HEK293 (cell line): ENCODE measurements at regions not wholly inside any gene's neighbourhood (a gene's known extent, or its start where the extent isn't known, plus 50 kb on each side); places are given as distances from the start of the nearest gene placed in this dataset.

Source experiments
- CTCF ChIA-PET: fragments of 350-600 bp; formaldehyde crosslinking; extraction: SDS; loops from one replicate; lab custom pipeline; 2021; ENCODE audit warnings: antibody characterized with exemption; lab: Yijun Ruan, JAX
- POLR2A ChIA-PET: fragments of 300-600 bp; formaldehyde crosslinking; extraction: SDS; loops from one replicate; lab custom pipeline; 2020; ENCODE audit warnings: antibody characterized with exemption, inconsistent platforms; lab: Yijun Ruan, JAX
- H3K27ac ChIP-seq: fragments of 200-500 bp; sonication (Bioruptor generic); 2 replicates; pipeline ENCODE4 v1.5.1; 2014; ENCODE audit warnings: low read depth, low read length, control low read depth, inconsistent platforms; ENCODE audit errors: extremely low read depth
- H3K36me3 ChIP-seq, 2 experiments: fragments of 200-500 bp in 1 of 2; sonication (Bioruptor generic) in 1 of 2; 1 replicate in 1 of 2; 2 replicates in 1 of 2; pipeline ENCODE4 v1.5.1; 2014 to 2017; ENCODE audit warnings: inconsistent platforms in 2 of 2, low read length in 2 of 2; ENCODE audit not compliant: control insufficient read depth in 2 of 2, insufficient read depth in 1 of 2
- H3K4me1 ChIP-seq: fragments of 200-500 bp; sonication (Bioruptor generic); 2 replicates; pipeline ENCODE4 v1.5.1; 2014; ENCODE audit warnings: mild to moderate bottlenecking, low read length, inconsistent platforms; ENCODE audit not compliant: control insufficient read depth, insufficient read depth
- H3K4me3 ChIP-seq: 2 replicates; pipeline ENCODE4 v1.5.1; 2011; ENCODE audit warnings: low read depth, mild to moderate bottlenecking, control low read depth, low read length, moderate library complexity
- H3K9me3 ChIP-seq: fragments of 200-500 bp; sonication (Bioruptor generic); 2 replicates; pipeline ENCODE4 v1.5.1; 2014; ENCODE audit warnings: low read depth, low read length, inconsistent platforms; ENCODE audit not compliant: control insufficient read depth, insufficient read depth
- FEZF1 ChIP-seq: fragments of 450-650 bp; formaldehyde crosslinking; IDR thresholded peaks from 2 replicates; pipeline ENCODE4 v1.5.1; 2016; ENCODE audit warnings: missing biosample characterization, missing genetic modification characterization
- GLI4 ChIP-seq: fragments of 450-650 bp; formaldehyde crosslinking; IDR thresholded peaks from 2 replicates; pipeline ENCODE4 v1.5.1; 2016; ENCODE audit warnings: missing biosample characterization, missing genetic modification characterization
- HOXD13 ChIP-seq: sonication (generic); formaldehyde crosslinking; IDR thresholded peaks from 2 replicates; pipeline ENCODE4 v1.8.0; 2022; ENCODE audit warnings: missing genetic modification reagents, borderline replicate concordance
- MYNN ChIP-seq: fragments of 450-650 bp; formaldehyde crosslinking; IDR thresholded peaks from 2 replicates; pipeline ENCODE4 v1.5.1; 2016; ENCODE audit warnings: missing biosample characterization, missing genetic modification characterization, borderline replicate concordance
- RBAK ChIP-seq: fragments of 450-650 bp; formaldehyde crosslinking; IDR thresholded peaks from 2 replicates; pipeline ENCODE4 v1.5.1; 2016; ENCODE audit warnings: missing biosample characterization, missing genetic modification characterization
- YY2 ChIP-seq: fragments of 450-650 bp; formaldehyde crosslinking; IDR thresholded peaks from 2 replicates; pipeline ENCODE4 v1.5.1; 2016; ENCODE audit warnings: missing biosample characterization, missing genetic modification characterization
- ZBTB1 ChIP-seq: fragments of 450-650 bp; formaldehyde crosslinking; IDR thresholded peaks from 2 replicates; pipeline ENCODE4 v1.5.1; 2016; ENCODE audit warnings: missing biosample characterization, missing genetic modification characterization
- ZBTB44 ChIP-seq: fragments of 450-650 bp; IDR thresholded peaks from 2 replicates; pipeline ENCODE4 v1.5.1; 2018; ENCODE audit warnings: missing biosample characterization, mild to moderate bottlenecking, missing genetic modification characterization
- ZFHX2 ChIP-seq: fragments of 450-650 bp; formaldehyde crosslinking; conservative IDR thresholded peaks from 2 replicates; pipeline ENCODE4 v1.5.1; 2016; ENCODE audit warnings: missing biosample characterization, missing genetic modification characterization
- ZFP37 ChIP-seq: fragments of 450-650 bp; formaldehyde crosslinking; IDR thresholded peaks from 2 replicates; pipeline ENCODE4 v1.5.1; 2016; ENCODE audit warnings: missing biosample characterization, missing genetic modification characterization
- ZNF184 ChIP-seq: fragments of 450-650 bp; IDR thresholded peaks from 2 replicates; pipeline ENCODE4 v1.5.1; 2018; ENCODE audit warnings: missing biosample characterization, mild to moderate bottlenecking, missing genetic modification characterization
- ZNF26 ChIP-seq: fragments of 450-650 bp; formaldehyde crosslinking; IDR thresholded peaks from 2 replicates; pipeline ENCODE4 v1.5.1; 2016; ENCODE audit warnings: missing biosample characterization, missing genetic modification characterization
- ZNF280D ChIP-seq: fragments of 450-650 bp; formaldehyde crosslinking; IDR thresholded peaks from 2 replicates; pipeline ENCODE4 v1.5.1; 2016; ENCODE audit warnings: missing biosample characterization, missing genetic modification characterization
- ZNF311 ChIP-seq: fragments of 450-650 bp; formaldehyde crosslinking; IDR thresholded peaks from 2 replicates; pipeline ENCODE4 v1.5.1; 2017; ENCODE audit warnings: missing biosample characterization, missing genetic modification characterization, borderline replicate concordance
- ZNF350 ChIP-seq: fragments of 450-650 bp; formaldehyde crosslinking; IDR thresholded peaks from 2 replicates; pipeline ENCODE4 v1.5.0; 2017; ENCODE audit warnings: missing biosample characterization, mild to moderate bottlenecking, missing genetic modification characterization
- ZNF37A ChIP-seq: fragments of 450-650 bp; IDR thresholded peaks from 2 replicates; pipeline ENCODE4 v1.5.1; 2018; ENCODE audit warnings: missing biosample characterization, missing genetic modification characterization
- ZNF394 ChIP-seq: fragments of 450-650 bp; formaldehyde crosslinking; IDR thresholded peaks from 2 replicates; pipeline ENCODE4 v1.5.1; 2016; ENCODE audit warnings: missing biosample characterization, missing genetic modification characterization, mild to moderate bottlenecking, moderate library complexity, borderline replicate concordance
- ZNF514 ChIP-seq: fragments of 450-650 bp; formaldehyde crosslinking; IDR thresholded peaks from 2 replicates; pipeline ENCODE4 v1.5.1; 2016; ENCODE audit warnings: missing biosample characterization, missing genetic modification characterization
- ZNF571 ChIP-seq: fragments of 450-650 bp; formaldehyde crosslinking; IDR thresholded peaks from 2 replicates; pipeline ENCODE4 v1.5.0; 2017; ENCODE audit warnings: missing biosample characterization, missing genetic modification characterization
- ZNF670 ChIP-seq: fragments of 450-650 bp; formaldehyde crosslinking; IDR thresholded peaks from 2 replicates; pipeline ENCODE4 v1.5.1; 2016; ENCODE audit warnings: missing biosample characterization, missing genetic modification characterization, low read depth
- ZNF692 ChIP-seq: fragments of 450-650 bp; formaldehyde crosslinking; IDR thresholded peaks from 2 replicates; pipeline ENCODE4 v1.5.1; 2016; ENCODE audit warnings: missing biosample characterization, missing genetic modification characterization
- ZNF701 ChIP-seq: fragments of 450-650 bp; formaldehyde crosslinking; IDR thresholded peaks from 2 replicates; pipeline ENCODE4 v1.5.1; 2016; ENCODE audit warnings: missing biosample characterization, missing genetic modification characterization

GRCh38 chr17:68792042-68792685 is 163.0 kb downstream of the ABCA8 start:
- ChIA-PET POLR2A (interaction anchor here (0.6 kb wide), 1 partner anchor 1275 kb away, joined by 3 read pairs; no protein-coding TSS in a partner anchor), CTCF (interaction anchor here (0.7 kb wide), 1 partner anchor 444 kb away, joined by 3 read pairs; no protein-coding TSS in a partner anchor)
- H3K36me3 ChIP-seq, result no peaks in the 10 kb centered on the region
- H3K4me3 ChIP-seq, result no peak overlapping the region
- H3K27ac ChIP-seq, result no peak overlapping the region
- H3K9me3 ChIP-seq, result no peaks in the 10 kb centered on the region
- TF ChIP-seq ZFHX2 (tag by site-specific recombination) (no peak), ZNF184 (no peak), FEZF1 (tag by site-specific recombination) (no peak), ZNF701 (tag by site-specific recombination) (no peak), MYNN (tag by site-specific recombination) (no peak), ZNF394 (tag by site-specific recombination) (no peak), ZNF311 (tag by site-specific recombination) (no peak), ZFP37 (no peak), ZBTB44 (tag by site-specific recombination) (no peak), ZNF692 (tag by site-specific recombination) (no peak), ZBTB1 (tag by site-specific recombination) (no peak), ZNF26 (no peak), ZNF514 (tag by site-specific recombination) (no peak), ZNF571 (no peak), ZNF670 (tag by site-specific recombination) (no peak), RBAK (tag by site-specific recombination) (no peak), ZNF350 (tag by site-specific recombination) (no peak), YY2 (tag by site-specific recombination) (no peak), GLI4 (tag by site-specific recombination) (no peak)
- H3K4me1 ChIP-seq, result no peaks in the 10 kb centered on the region

- TF ChIP-seq HOXD13 (CRISPR knock-in tag), result no peak
- TF ChIP-seq ZNF280D, result no peak
- no peak for TF ChIP-seq ZNF37A (tag by site-specific recombination)
- no peak for TF ChIP-seq MYNN (tag by site-specific recombination)
- ChIA-PET POLR2A (no interaction called here), CTCF (no interaction called here)
- Histone ChIP-seq H3K27ac (no peak overlapping the region), H3K9me3 (no peaks in the 10 kb centered on the region), H3K4me3 (no peak overlapping the region), H3K4me1 (no peaks in the 10 kb centered on the region), H3K36me3 (no peaks in the 10 kb centered on the region)
These were observed 164.3 kb downstream of the ABCA8 start for GRCh38 chr17:68790931-68791330.
